ENCODE measurements at regions not wholly inside any gene's neighbourhood (a gene's known extent, or its start where the extent isn't known, plus 50 kb on each side); places are given as distances from the start of the nearest gene placed in this dataset.

DNA sequence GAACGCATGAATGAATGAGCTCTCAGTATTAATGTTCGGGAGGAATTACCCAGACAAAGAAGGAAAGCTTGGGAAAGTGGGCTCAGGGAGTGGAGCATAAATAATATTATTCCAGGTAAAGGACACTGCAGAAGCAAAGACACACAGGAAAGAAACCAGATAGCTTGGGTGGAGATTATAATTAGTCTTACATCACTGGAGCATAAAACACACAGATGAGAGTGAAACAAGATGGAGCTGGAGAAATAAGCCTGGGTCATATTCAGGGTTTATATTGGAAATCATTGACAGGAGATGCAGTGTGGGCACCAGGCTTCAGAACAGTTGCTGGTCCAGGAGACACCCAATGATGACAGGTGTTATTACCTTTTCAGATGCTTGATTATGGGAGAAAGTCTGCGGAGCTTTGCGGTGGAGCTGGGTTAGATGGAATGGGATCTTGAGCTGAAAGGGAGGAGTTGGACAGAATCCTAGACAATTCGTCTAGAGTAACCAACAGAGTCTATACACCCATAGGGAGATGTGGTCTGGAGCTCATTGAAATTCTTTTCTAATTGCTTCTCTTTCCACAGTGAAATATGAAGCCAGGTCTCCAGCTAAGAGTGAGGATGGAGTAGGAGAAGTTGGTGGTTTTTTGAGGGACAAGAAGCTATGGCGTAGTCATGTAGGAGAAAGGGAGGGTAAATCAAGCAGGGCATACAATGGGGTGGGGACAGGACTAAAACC is 227.2 kb downstream of the FAM76B start:
- Histone ChIP-seq H3K9me3 (ENCODE audit: low read length) (no peaks in the 10 kb centered on the region), H3K9ac (ENCODE audit: low read length) (no peak overlapping the region)

DNA sequence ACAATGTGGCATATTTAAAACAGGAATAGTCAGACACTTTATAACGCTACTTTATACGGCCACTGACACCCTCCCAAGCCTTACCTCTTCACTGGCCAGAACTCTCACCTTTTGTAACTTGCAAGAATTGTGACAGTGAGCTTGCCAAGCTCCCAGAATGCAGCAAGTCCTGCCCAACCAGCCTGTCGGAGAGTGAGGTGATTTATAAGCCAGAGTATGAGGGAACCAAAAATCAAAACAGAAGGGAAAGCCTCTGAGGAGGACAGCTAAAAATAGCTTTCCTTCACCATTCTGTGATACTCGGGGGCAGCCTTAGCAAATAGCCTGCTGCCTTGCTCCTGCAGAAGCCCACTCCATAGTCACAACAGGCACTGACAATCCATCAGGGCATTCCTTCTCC is 229.7 kb downstream of the FAM76B start:
- H2AFZ ChIP-seq (ENCODE audit: low read length): no peak overlapping the region
- DNase-seq: no peak
- no peak overlapping the region for H3K9ac ChIP-seq (ENCODE audit: low read length)
- no peaks in the 10 kb centered on the region for H3K4me1 ChIP-seq (ENCODE audit: low read length)
- H3K4me3 ChIP-seq (ENCODE audit: low read length): no peak overlapping the region
- no peak overlapping the region for H3K27ac ChIP-seq (ENCODE audit: low read length)
- no peak overlapping the region for H3K4me2 ChIP-seq (ENCODE audit: low read depth, low read length, poor library complexity, severe bottlenecking)
- no peaks in the 10 kb centered on the region for H4K20me1 ChIP-seq (ENCODE audit: insufficient read depth, low read depth, low read length)
- no peaks in the 10 kb centered on the region for H3K79me2 ChIP-seq (ENCODE audit: low read length)
- no peaks in the 10 kb centered on the region for H3K9me2 ChIP-seq (replicated peaks; ENCODE audit: insufficient read depth, low read length)
- no peaks in the 10 kb centered on the region for H3K36me3 ChIP-seq (ENCODE audit: insufficient read depth, low read length)
- H3K9me3 ChIP-seq (ENCODE audit: low read length): no peaks in the 10 kb centered on the region
- H3K27me3 ChIP-seq (ENCODE audit: low read length): no peaks in the 10 kb centered on the region; the same call in 1 of the 2 replicates

More for the DNA sequence above, 227.2 kb downstream of the FAM76B start:
- Histone ChIP-seq H3K9me2 (replicated peaks; ENCODE audit: insufficient read depth, low read length) (no peaks in the 10 kb centered on the region), H4K20me1 (ENCODE audit: insufficient read depth, low read depth, low read length) (no peaks in the 10 kb centered on the region), H3K27me3 (ENCODE audit: low read length) (no peaks in the 10 kb centered on the region; the same call in 1 of the 2 replicates), H3K79me2 (ENCODE audit: low read length) (no peaks in the 10 kb centered on the region), H2AFZ (ENCODE audit: low read length) (no peak overlapping the region), H3K36me3 (ENCODE audit: insufficient read depth, low read length) (no peaks in the 10 kb centered on the region), H3K4me1 (ENCODE audit: low read length) (no peaks in the 10 kb centered on the region), H3K27ac (ENCODE audit: low read length) (no peak overlapping the region), H3K4me2 (ENCODE audit: low read depth, low read length, poor library complexity, severe bottlenecking) (no peak overlapping the region), H3K4me3 (ENCODE audit: low read length) (no peak overlapping the region)
- DNase-seq: no peak

GRCh38 chr11:95557376-95557775 is 232.2 kb downstream of the FAM76B start:
- Histone ChIP-seq H3K36me3 (ENCODE audit: insufficient read depth, low read length) (no peaks in the 10 kb centered on the region), H3K4me2 (ENCODE audit: low read depth, low read length, poor library complexity, severe bottlenecking) (no peak overlapping the region), H3K4me1 (ENCODE audit: low read length) (no peaks in the 10 kb centered on the region), H3K27me3 (ENCODE audit: low read length) (no peaks in the 10 kb centered on the region; the same call in 1 of the 2 replicates), H3K9me3 (ENCODE audit: low read length) (no peaks in the 10 kb centered on the region), H3K27ac (ENCODE audit: low read length) (no peak overlapping the region), H3K79me2 (ENCODE audit: low read length) (no peaks in the 10 kb centered on the region), H3K9ac (ENCODE audit: low read length) (no peak overlapping the region), H3K9me2 (replicated peaks; ENCODE audit: insufficient read depth, low read length) (no peaks in the 10 kb centered on the region), H2AFZ (ENCODE audit: low read length) (no peak overlapping the region), H3K4me3 (ENCODE audit: low read length) (no peak overlapping the region), H4K20me1 (ENCODE audit: insufficient read depth, low read depth, low read length) (no peaks in the 10 kb centered on the region)
- no peak for DNase-seq

GRCh38 chr11:95556342-95557163 is 233.0 kb downstream of the FAM76B start:
- Histone ChIP-seq H3K79me2 (ENCODE audit: low read length) (no peaks in the 10 kb centered on the region), H3K9me3 (ENCODE audit: low read length) (no peaks in the 10 kb centered on the region), H3K27me3 (ENCODE audit: low read length) (no peaks in the 10 kb centered on the region; the same call in 1 of the 2 replicates), H3K4me3 (ENCODE audit: low read length) (no peak overlapping the region), H3K4me2 (ENCODE audit: low read depth, low read length, poor library complexity, severe bottlenecking) (no peak overlapping the region), H3K36me3 (ENCODE audit: insufficient read depth, low read length) (no peaks in the 10 kb centered on the region), H3K9me2 (replicated peaks; ENCODE audit: insufficient read depth, low read length) (no peaks in the 10 kb centered on the region), H2AFZ (ENCODE audit: low read length) (no peak overlapping the region), H3K4me1 (ENCODE audit: low read length) (no peaks in the 10 kb centered on the region), H4K20me1 (ENCODE audit: insufficient read depth, low read depth, low read length) (no peaks in the 10 kb centered on the region), H3K9ac (ENCODE audit: low read length) (no peak overlapping the region), H3K27ac (ENCODE audit: low read length) (no peak overlapping the region)
- no peak for DNase-seq

DNA sequence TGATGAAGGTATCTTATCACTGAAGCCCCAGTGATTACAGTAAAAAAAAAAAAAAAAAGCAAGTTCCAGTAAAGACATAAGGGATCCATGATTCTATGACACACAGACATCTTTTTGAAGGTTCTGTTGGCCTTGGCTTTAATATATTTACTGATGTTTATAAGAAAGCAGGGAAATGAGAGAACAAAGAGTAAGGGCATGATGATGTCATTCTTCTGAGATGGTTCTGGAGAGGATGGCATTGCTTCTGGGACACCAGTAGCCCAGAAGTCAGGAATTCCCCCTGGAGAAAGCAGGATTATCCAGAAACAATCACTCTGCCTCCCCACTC is 233.6 kb downstream of the FAM76B start:
- Histone ChIP-seq H3K36me3 (ENCODE audit: insufficient read depth, low read length) (no peaks in the 10 kb centered on the region), H3K9me2 (replicated peaks; ENCODE audit: insufficient read depth, low read length) (no peaks in the 10 kb centered on the region), H3K79me2 (ENCODE audit: low read length) (no peaks in the 10 kb centered on the region), H2AFZ (ENCODE audit: low read length) (no peak overlapping the region), H4K20me1 (ENCODE audit: insufficient read depth, low read depth, low read length) (no peaks in the 10 kb centered on the region), H3K4me2 (ENCODE audit: low read depth, low read length, poor library complexity, severe bottlenecking) (no peak overlapping the region), H3K9me3 (ENCODE audit: low read length) (no peaks in the 10 kb centered on the region), H3K4me3 (ENCODE audit: low read length) (no peak overlapping the region), H3K27me3 (ENCODE audit: low read length) (no peaks in the 10 kb centered on the region; the same call in 1 of the 2 replicates), H3K27ac (ENCODE audit: low read length) (no peak overlapping the region), H3K4me1 (ENCODE audit: low read length) (no peaks in the 10 kb centered on the region), H3K9ac (ENCODE audit: low read length) (no peak overlapping the region)
- DNase-seq: no peak

DNA sequence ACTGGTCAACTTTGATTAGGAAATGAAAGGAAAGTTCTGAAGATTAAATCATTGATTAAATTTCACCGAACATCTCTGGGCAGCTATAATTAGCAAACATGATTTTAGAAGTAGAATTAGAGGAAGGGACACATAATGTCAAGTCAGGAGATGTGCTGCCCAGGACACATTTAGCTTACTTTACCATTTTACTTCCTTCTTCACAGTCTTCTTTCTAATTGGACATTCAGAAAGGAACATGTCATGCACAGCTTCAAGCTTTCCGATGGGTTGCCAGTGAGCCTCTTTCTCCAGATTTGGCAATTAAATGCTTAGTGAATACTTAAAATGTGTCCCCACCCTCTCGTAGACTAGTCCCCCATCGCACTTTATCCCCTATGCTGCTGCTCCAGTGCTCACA is 234.7 kb downstream of the FAM76B start:
- Histone ChIP-seq H3K4me2 (ENCODE audit: low read depth, low read length, poor library complexity, severe bottlenecking) (no peak overlapping the region), H4K20me1 (ENCODE audit: insufficient read depth, low read depth, low read length) (no peaks in the 10 kb centered on the region), H3K27me3 (ENCODE audit: low read length) (no peaks in the 10 kb centered on the region; the same call in 1 of the 2 replicates), H3K9me3 (ENCODE audit: low read length) (no peaks in the 10 kb centered on the region), H3K9me2 (replicated peaks; ENCODE audit: insufficient read depth, low read length) (no peaks in the 10 kb centered on the region), H3K36me3 (ENCODE audit: insufficient read depth, low read length) (no peaks in the 10 kb centered on the region), H3K79me2 (ENCODE audit: low read length) (no peaks in the 10 kb centered on the region), H3K4me3 (ENCODE audit: low read length) (no peak overlapping the region), H3K4me1 (ENCODE audit: low read length) (no peaks in the 10 kb centered on the region), H3K27ac (ENCODE audit: low read length) (no peak overlapping the region), H3K9ac (ENCODE audit: low read length) (no peak overlapping the region), H2AFZ (ENCODE audit: low read length) (no peak overlapping the region)
- DNase-seq: no peak

DNA sequence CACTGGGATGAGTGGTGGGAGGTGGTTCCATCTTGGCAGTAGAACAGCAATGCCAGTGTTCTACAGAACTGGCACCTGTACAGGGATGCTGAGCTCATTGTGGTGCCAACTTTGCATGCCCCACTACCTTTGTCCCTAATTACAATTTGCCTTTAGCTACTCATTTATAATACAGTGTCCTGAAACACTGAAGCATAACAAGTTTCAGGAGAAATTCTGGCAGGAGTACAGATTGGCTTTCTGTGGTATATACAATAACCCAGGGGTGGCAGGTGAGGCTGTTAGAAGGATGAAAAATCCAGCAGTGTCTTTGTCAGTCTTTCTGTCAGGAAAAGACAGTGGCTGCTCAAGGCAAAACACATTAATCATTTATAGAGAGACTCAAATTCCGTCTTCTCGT is 240.3 kb downstream of the FAM76B start:
- Histone ChIP-seq H3K9ac (ENCODE audit: low read length) (no peak overlapping the region), H3K4me2 (ENCODE audit: low read depth, low read length, poor library complexity, severe bottlenecking) (no peak overlapping the region), H3K9me3 (ENCODE audit: low read length) (no peaks in the 10 kb centered on the region), H2AFZ (ENCODE audit: low read length) (no peak overlapping the region), H3K4me3 (ENCODE audit: low read length) (no peak overlapping the region), H3K27me3 (ENCODE audit: low read length) (no peaks in the 10 kb centered on the region), H3K9me2 (replicated peaks; ENCODE audit: insufficient read depth, low read length) (no peaks in the 10 kb centered on the region), H3K79me2 (ENCODE audit: low read length) (no peaks in the 10 kb centered on the region), H4K20me1 (ENCODE audit: insufficient read depth, low read depth, low read length) (no peaks in the 10 kb centered on the region), H3K36me3 (ENCODE audit: insufficient read depth, low read length) (no peaks in the 10 kb centered on the region), H3K4me1 (ENCODE audit: low read length) (no peaks in the 10 kb centered on the region), H3K27ac (ENCODE audit: low read length) (no peak overlapping the region)
- DNase-seq: no peak

DNA sequence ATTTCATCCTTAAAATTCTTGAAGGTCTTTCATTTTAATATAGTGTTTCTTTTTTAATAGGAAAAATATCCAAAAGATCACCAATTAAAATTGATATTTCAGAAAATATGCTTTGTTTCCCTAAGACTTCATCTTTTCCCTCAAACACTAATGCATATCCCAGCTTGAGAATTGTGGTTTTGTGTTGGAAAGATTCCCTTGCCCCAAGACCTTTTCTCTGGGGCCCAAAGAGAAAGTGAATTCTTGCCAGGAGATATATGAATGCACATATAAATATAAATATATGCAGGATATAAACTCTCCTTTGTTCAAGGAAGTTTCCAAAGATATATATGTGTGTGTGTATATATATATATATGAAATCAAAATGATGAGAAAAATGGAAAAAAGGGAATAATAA is 241.2 kb downstream of the FAM76B start:
- Histone ChIP-seq H3K36me3 (ENCODE audit: insufficient read depth, low read length) (no peaks in the 10 kb centered on the region), H3K4me1 (ENCODE audit: low read length) (no peaks in the 10 kb centered on the region), H3K79me2 (ENCODE audit: low read length) (no peaks in the 10 kb centered on the region), H3K4me3 (ENCODE audit: low read length) (no peak overlapping the region), H3K9me2 (replicated peaks; ENCODE audit: insufficient read depth, low read length) (no peaks in the 10 kb centered on the region), H3K9ac (ENCODE audit: low read length) (no peak overlapping the region), H3K27me3 (ENCODE audit: low read length) (no peaks in the 10 kb centered on the region), H3K4me2 (ENCODE audit: low read depth, low read length, poor library complexity, severe bottlenecking) (no peak overlapping the region), H3K27ac (ENCODE audit: low read length) (no peak overlapping the region), H2AFZ (ENCODE audit: low read length) (no peak overlapping the region), H3K9me3 (ENCODE audit: low read length) (no peaks in the 10 kb centered on the region), H4K20me1 (ENCODE audit: insufficient read depth, low read depth, low read length) (no peaks in the 10 kb centered on the region)
- no peak for DNase-seq
